LNCAP (cell line): ENCODE measurements at regions not wholly inside any gene's neighbourhood (a gene's known extent, or its start where the extent isn't known, plus 50 kb on each side); places are given as distances from the start of the nearest gene placed in this dataset.

Source experiments
- TF ChIP-seq, protein P1 (sequence below): fragments of 450-650 bp; IDR thresholded peaks from 2 replicates; pipeline ENCODE4 v1.5.1; 2017; ENCODE audit warnings: mild to moderate bottlenecking

DNA sequence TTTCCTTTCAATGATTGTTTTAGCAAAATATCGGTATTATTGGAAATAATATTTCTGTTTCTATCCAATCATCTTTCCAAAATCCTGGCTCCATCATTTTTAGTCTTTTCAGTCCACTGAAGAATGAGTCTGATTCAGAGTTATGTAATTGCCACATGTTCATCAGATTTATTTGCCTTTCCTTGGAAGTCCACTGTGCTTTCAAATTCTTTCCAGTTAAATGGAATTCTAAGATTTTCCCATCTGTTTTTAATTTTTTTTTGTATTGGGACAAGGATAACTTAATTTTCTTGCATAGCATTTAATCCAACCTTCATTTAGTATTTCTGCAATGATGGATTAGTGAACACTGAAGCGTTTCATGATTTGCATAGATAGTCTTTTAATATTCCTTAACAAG lies 521.5 kb upstream of the NRXN1 start:
- TF ChIP-seq, protein P1, sequence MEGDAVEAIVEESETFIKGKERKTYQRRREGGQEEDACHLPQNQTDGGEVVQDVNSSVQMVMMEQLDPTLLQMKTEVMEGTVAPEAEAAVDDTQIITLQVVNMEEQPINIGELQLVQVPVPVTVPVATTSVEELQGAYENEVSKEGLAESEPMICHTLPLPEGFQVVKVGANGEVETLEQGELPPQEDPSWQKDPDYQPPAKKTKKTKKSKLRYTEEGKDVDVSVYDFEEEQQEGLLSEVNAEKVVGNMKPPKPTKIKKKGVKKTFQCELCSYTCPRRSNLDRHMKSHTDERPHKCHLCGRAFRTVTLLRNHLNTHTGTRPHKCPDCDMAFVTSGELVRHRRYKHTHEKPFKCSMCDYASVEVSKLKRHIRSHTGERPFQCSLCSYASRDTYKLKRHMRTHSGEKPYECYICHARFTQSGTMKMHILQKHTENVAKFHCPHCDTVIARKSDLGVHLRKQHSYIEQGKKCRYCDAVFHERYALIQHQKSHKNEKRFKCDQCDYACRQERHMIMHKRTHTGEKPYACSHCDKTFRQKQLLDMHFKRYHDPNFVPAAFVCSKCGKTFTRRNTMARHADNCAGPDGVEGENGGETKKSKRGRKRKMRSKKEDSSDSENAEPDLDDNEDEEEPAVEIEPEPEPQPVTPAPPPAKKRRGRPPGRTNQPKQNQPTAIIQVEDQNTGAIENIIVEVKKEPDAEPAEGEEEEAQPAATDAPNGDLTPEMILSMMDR = no peak

GRCh38 chr2:51535763-51536162 lies 503.8 kb upstream of the NRXN1 start:
- TF ChIP-seq, protein P1 = no peak

- TF ChIP-seq, protein P1 = no peak
These were observed 502.2 kb upstream of the NRXN1 start for GRCh38 chr2:51534166-51534565.

DNA sequence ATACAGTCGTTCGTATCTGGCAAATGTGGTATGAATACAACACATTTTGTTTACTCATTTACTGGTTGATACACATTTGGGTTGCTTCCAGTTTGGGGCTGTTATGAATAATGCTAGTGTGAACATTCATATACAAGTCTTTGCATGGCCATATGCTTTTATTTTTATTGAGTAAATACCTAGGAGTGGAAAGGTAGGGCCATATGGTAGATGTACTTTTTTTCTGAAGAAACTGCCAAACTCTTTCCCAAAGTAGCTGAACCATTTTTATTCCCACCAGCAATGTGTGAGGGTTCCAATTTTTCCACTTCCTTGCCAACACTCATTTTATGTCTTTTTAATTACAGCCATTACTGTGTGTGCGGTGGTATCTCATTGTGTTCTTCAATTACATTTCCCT lies 496.2 kb upstream of the NRXN1 start:
- TF ChIP-seq, protein P1 = no peak

- TF ChIP-seq, protein P1 = no peak
These were observed 494.8 kb upstream of the NRXN1 start for GRCh38 chr2:51526766-51527165.

DNA sequence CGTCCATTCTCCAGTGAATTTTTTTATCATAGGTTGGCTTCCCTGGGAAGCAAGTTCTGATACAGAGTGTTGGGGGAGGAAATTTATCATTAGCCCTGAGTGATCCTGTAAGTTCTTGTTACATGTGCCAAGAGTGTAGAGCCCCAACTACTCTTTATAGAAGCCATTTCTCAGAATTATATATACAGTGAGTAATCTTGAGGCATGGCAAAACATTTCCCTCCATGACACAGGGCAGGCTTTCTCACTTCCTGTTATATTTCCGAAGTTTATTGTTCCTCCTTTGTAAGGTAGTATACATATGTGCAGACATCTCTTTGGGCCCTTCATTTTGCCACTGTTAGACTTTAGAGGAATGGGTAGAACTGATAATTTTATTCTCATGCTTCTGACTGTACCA lies 484.7 kb upstream of the NRXN1 start:
- TF ChIP-seq, protein P1 = no peak

DNA sequence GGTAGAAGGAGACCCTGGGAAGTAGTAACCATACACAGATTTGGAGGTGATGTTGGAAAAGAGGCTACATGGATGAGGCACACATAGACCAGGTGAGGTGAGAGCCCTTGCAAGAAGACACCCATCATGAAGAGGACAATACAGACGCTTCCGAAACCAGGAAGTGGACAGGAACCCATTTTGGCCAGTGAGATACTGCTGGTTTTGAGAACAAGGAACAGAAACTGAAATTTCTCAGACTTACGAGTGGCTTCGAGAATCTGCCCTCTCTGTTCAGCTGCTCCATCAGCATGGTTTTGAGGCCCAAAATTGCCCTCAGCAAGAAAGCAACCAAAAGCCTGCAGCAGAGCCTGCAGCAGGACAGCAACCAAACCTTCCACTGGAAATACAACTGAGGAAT lies 479.1 kb upstream of the NRXN1 start:
- TF ChIP-seq, protein P1 = no peak

- TF ChIP-seq, protein P1 = no peak
These were observed 478.4 kb upstream of the NRXN1 start for GRCh38 chr2:51510303-51510702.
